Small intestine (tissue), 7 donors: ENCODE measurements at regions not wholly inside any gene's neighbourhood (a gene's known extent, or its start where the extent isn't known, plus 50 kb on each side); places are given as distances from the start of the nearest gene placed in this dataset.

Experiments used
- DNase-seq, 2 donors: peaks; one replicate each; pipeline versions ENCODE4 v3.0.0 to v3.0.0-alpha.2; 2013
- FAIRE-seq: peaks from 2 replicates; lab custom pipeline; 2012; peaks lifted over from hg19 to GRCh38; lab: Jason Lieb, UNC
- H3K27ac ChIP-seq, 3 donors: one replicate each; pipeline ENCODE4 v1.5.1; 2013; ENCODE audit warnings: low read length in 2 of 3, mild to moderate bottlenecking in 2 of 3, control low read depth in 1 of 3, inconsistent platforms in 1 of 3, low read depth in 1 of 3, moderate library complexity in 1 of 3
- H3K27me3 ChIP-seq, 3 donors: one replicate each; pipeline ENCODE4 v1.6.1; 2013; ENCODE audit warnings: low read length in 3 of 3, inconsistent platforms in 1 of 3; ENCODE audit not compliant: control insufficient read depth in 3 of 3, insufficient read depth in 3 of 3
- H3K36me3 ChIP-seq, 3 donors: one replicate each; pipeline ENCODE4 v1.6.1; 2013; ENCODE audit warnings: low read length in 3 of 3, inconsistent platforms in 1 of 3, low read depth in 1 of 3, mild to moderate bottlenecking in 1 of 3, moderate library complexity in 1 of 3; ENCODE audit not compliant: control insufficient read depth in 3 of 3, insufficient read depth in 2 of 3
- H3K4me1 ChIP-seq, 3 donors: one replicate each; pipeline ENCODE4 v1.6.1; 2013; ENCODE audit warnings: low read length in 2 of 3, inconsistent platforms in 1 of 3, low read depth in 1 of 3, mild to moderate bottlenecking in 1 of 3, moderate library complexity in 1 of 3; ENCODE audit not compliant: control insufficient read depth in 3 of 3, insufficient read depth in 2 of 3
- H3K4me3 ChIP-seq, 3 donors: one replicate each; pipeline ENCODE4 v1.5.1; 2013; ENCODE audit warnings: low read length in 3 of 3, control low read depth in 1 of 3, inconsistent platforms in 1 of 3, low read depth in 1 of 3, mild to moderate bottlenecking in 1 of 3, moderate library complexity in 1 of 3
- H3K9me3 ChIP-seq, 2 donors: one replicate each; pipeline ENCODE4 v1.6.1; 2013; ENCODE audit warnings: low read depth in 1 of 2, low read length in 1 of 2; ENCODE audit not compliant: control insufficient read depth in 2 of 2, insufficient read depth in 1 of 2
- WGBS, 3 donors: extraction: QIAGEN DNeasy Blood & Tissue Kit; methylation state at CpG; one replicate each; pipeline ENCODE4 v1.1.7; 2013; 5-methylcytosine and 5-hydroxymethylcytosine counted together
- donor health status: healthy with polysubstance abuse.
- donor health status: control.
- donor health status: control.
- donor health status: Bipolar disorder and iron deficiency.
- donor health status: healthy.

- no peak for DNase-seq
- H3K36me3 ChIP-seq, result no peaks in the 10 kb centered on the region
- no peak for FAIRE-seq
- H3K9me3 ChIP-seq, result no peaks in the 10 kb centered on the region
- no peaks in the 10 kb centered on the region for H3K4me1 ChIP-seq
- no peak overlapping the region for H3K4me3 ChIP-seq
- peaks cover 0 to 11% (median 0%) of the 10 kb centered on the region in 3 donors for H3K27me3 ChIP-seq
- no peak overlapping the region for H3K27ac ChIP-seq
Observed at GRCh38 chr15:60102748-60103147, 98.6 kb downstream of the FOXB1 start.

- Histone ChIP-seq H3K27ac (no peak overlapping the region), H3K4me1 (no peaks in the 10 kb centered on the region)
- WGBS, 3 donors, result 78 to 95% (median 85%) methylated on average over 5 of the region's 5 CpGs
Observed at GRCh38 chr15:60110909-60111308, 106.8 kb downstream of the FOXB1 start.

GRCh38 chr15:60115579-60116380 is 111.7 kb downstream of the FOXB1 start:
- Histone ChIP-seq H3K36me3 (no peaks in the 10 kb centered on the region), H3K4me3 (no peak overlapping the region), H3K27ac (no peak overlapping the region), H3K27me3 (peaks cover 0 to 31% (median 14%) of the 10 kb centered on the region in 3 donors), H3K9me3 (no peaks in the 10 kb centered on the region), H3K4me1 (no peaks in the 10 kb centered on the region)
- WGBS, 3 donors, result 64 to 70% (median 64%) methylated on average over 9 of the region's 9 CpGs
- no peak for DNase-seq
- FAIRE-seq, result no peak

More at GRCh38 chr15:60110909-60111308, 106.8 kb downstream of the FOXB1 start:
- Histone ChIP-seq H3K4me3 (no peak overlapping the region), H3K9me3 (no peaks in the 10 kb centered on the region), H3K36me3 (no peaks in the 10 kb centered on the region), H3K27me3 (peaks cover 0 to 13% (median 4%) of the 10 kb centered on the region in 3 donors)
- DNase-seq (no peak), FAIRE-seq (no peak)

GRCh38 chr15:60116456-60117089 is 112.5 kb downstream of the FOXB1 start:
- H3K36me3 ChIP-seq, result no peaks in the 10 kb centered on the region
- no peak for DNase-seq
- H3K27ac ChIP-seq, result no peak overlapping the region
- H3K4me1 ChIP-seq, result no peaks in the 10 kb centered on the region
- 15 to 53% (median 47%) methylated on average over 3 of the region's 3 CpGs for WGBS, 3 donors
- H3K27me3 ChIP-seq, result peaks cover 0 to 31% (median 14%) of the 10 kb centered on the region in 3 donors
- FAIRE-seq, result no peak
- H3K9me3 ChIP-seq, result no peaks in the 10 kb centered on the region
- no peak overlapping the region for H3K4me3 ChIP-seq

GRCh38 chr15:60118146-60118545 is 114.0 kb downstream of the FOXB1 start:
- no peak for FAIRE-seq
- WGBS, 3 donors, result 37 to 58% (median 57%) methylated on average over 8 of the region's 8 CpGs
- H3K9me3 ChIP-seq, result no peaks in the 10 kb centered on the region

GRCh38 chr15:60118626-60119025 is 114.5 kb downstream of the FOXB1 start:
- no peaks in the 10 kb centered on the region for H3K4me1 ChIP-seq
- H3K9me3 ChIP-seq, result no peaks in the 10 kb centered on the region
- WGBS, 3 donors, result 55 to 78% (median 76%) methylated on average over 3 of the region's 3 CpGs
- peaks cover 0 to 31% (median 14%) of the 10 kb centered on the region in 3 donors for H3K27me3 ChIP-seq
- DNase-seq (no peak), FAIRE-seq (no peak)
- no peak overlapping the region for H3K4me3 ChIP-seq
- no peak overlapping the region for H3K27ac ChIP-seq
- H3K36me3 ChIP-seq, result no peaks in the 10 kb centered on the region

More at GRCh38 chr15:60118146-60118545, 114.0 kb downstream of the FOXB1 start:
- Histone ChIP-seq H3K36me3 (no peaks in the 10 kb centered on the region), H3K27me3 (peaks cover 0 to 31% (median 14%) of the 10 kb centered on the region in 3 donors), H3K27ac (no peak overlapping the region), H3K4me3 (no peak overlapping the region), H3K4me1 (no peaks in the 10 kb centered on the region)
- DNase-seq, result no peak

- Histone ChIP-seq H3K36me3 (no peaks in the 10 kb centered on the region), H3K27me3 (peaks cover 0 to 31% (median 14%) of the 10 kb centered on the region in 3 donors), H3K4me3 (no peak overlapping the region), H3K27ac (no peak overlapping the region), H3K4me1 (no peaks in the 10 kb centered on the region), H3K9me3 (no peaks in the 10 kb centered on the region)
- FAIRE-seq, result no peak
- WGBS, 3 donors, result 61 to 84% (median 68%) methylated on average over 4 of the region's 4 CpGs
- DNase-seq, result no peak
Observed at GRCh38 chr15:60119101-60119500, 115.0 kb downstream of the FOXB1 start.

- Histone ChIP-seq H3K4me1 (no peaks in the 10 kb centered on the region), H3K27me3 (peaks cover 0 to 25% (median 14%) of the 10 kb centered on the region in 3 donors), H3K36me3 (no peaks in the 10 kb centered on the region), H3K4me3 (no peak overlapping the region), H3K27ac (no peak overlapping the region), H3K9me3 (no peaks in the 10 kb centered on the region)
- 48 to 57% (median 57%) methylated on average over 2 of the region's 2 CpGs for WGBS, 3 donors
- DNase-seq, result no peak
- FAIRE-seq, result no peak
Observed at GRCh38 chr15:60120100-60120499, 116.0 kb downstream of the FOXB1 start.
